ENCODE measurements at regions not wholly inside any gene's neighbourhood (a gene's known extent, or its start where the extent isn't known, plus 50 kb on each side); places are given as distances from the start of the nearest gene placed in this dataset.
A peak's percentile ranks its signal among the peaks of the same experiment; 100 is the strongest.

- Histone ChIP-seq H4K8ac (ENCODE audit: low read depth, low read length) (no peak overlapping the region), H3K27me3 (ENCODE audit: insufficient read depth, low read length, poor library complexity) (peaks cover 2% of the 10 kb centered on the region), H2BK15ac (replicated peaks; ENCODE audit: low read depth) (no peak overlapping the region), H3K79me2 (ENCODE audit: control insufficient read depth, insufficient read depth, low read length) (no peaks in the 10 kb centered on the region), H3K27ac (ENCODE audit: low read depth, low read length) (no peak overlapping the region), H2BK120ac (ENCODE audit: low read depth, low read length) (no peak overlapping the region), H3K23ac (ENCODE audit: low read length) (no peak overlapping the region), H3K18ac (ENCODE audit: low read length) (no peak overlapping the region), H3K4me1 (ENCODE audit: control insufficient read depth, low read depth, low read length) (no peaks in the 10 kb centered on the region), H3K36me3 (ENCODE audit: control insufficient read depth, insufficient read depth, low read length) (no peaks in the 10 kb centered on the region), H2BK5ac (ENCODE audit: low read length) (no peak overlapping the region), H3K79me1 (ENCODE audit: low read length) (no peaks in the 10 kb centered on the region), H3K56ac (ENCODE audit: low read length) (no peak overlapping the region), H3K4me3 (ENCODE audit: low read length) (no peak overlapping the region), H2AK5ac (ENCODE audit: low read length) (no peak overlapping the region), H3K9ac (ENCODE audit: low read length) (no peak overlapping the region), H4K5ac (ENCODE audit: low read length) (no peak overlapping the region), H3K4me2 (ENCODE audit: low read length) (no peak overlapping the region), H3K4ac (ENCODE audit: low read depth, low read length) (no peak overlapping the region)
- no peak for DNase-seq
- no CpG with 5 or more reads among the region's 1 CpG for WGBS (ENCODE audit: extremely low coverage, insufficient coverage, low lambda C conversion rate)
These were observed 478.0 kb upstream of the ACTBL2 start for GRCh38 chr5:57960569-57960968.

GRCh38 chr5:57956636-57957035 is 474.0 kb upstream of the ACTBL2 start:
- no peak for DNase-seq
- no peak overlapping the region for H3K4me2 ChIP-seq (ENCODE audit: low read length)
- H3K56ac ChIP-seq (ENCODE audit: low read length): no peak overlapping the region
- no peak overlapping the region for H3K23ac ChIP-seq (ENCODE audit: low read length)
- H3K27me3 ChIP-seq (ENCODE audit: insufficient read depth, low read length, poor library complexity): peaks cover 2% of the 10 kb centered on the region
- no peaks in the 10 kb centered on the region for H3K36me3 ChIP-seq (ENCODE audit: control insufficient read depth, insufficient read depth, low read length)
- no peak overlapping the region for H3K4ac ChIP-seq (ENCODE audit: low read depth, low read length)
- no peak overlapping the region for H3K4me3 ChIP-seq (ENCODE audit: low read length)
- H2BK120ac ChIP-seq (ENCODE audit: low read depth, low read length): no peak overlapping the region
- H3K79me1 ChIP-seq (ENCODE audit: low read length): no peaks in the 10 kb centered on the region
- no peak overlapping the region for H2BK5ac ChIP-seq (ENCODE audit: low read length)
- H2BK15ac ChIP-seq (replicated peaks; ENCODE audit: low read depth): no peak overlapping the region
- H2AK5ac ChIP-seq (ENCODE audit: low read length): no peak overlapping the region
- H3K9ac ChIP-seq (ENCODE audit: low read length): no peak overlapping the region
- H3K4me1 ChIP-seq (ENCODE audit: control insufficient read depth, low read depth, low read length): no peaks in the 10 kb centered on the region
- no peaks in the 10 kb centered on the region for H3K79me2 ChIP-seq (ENCODE audit: control insufficient read depth, insufficient read depth, low read length)
- no peak overlapping the region for H3K18ac ChIP-seq (ENCODE audit: low read length)
- H4K5ac ChIP-seq (ENCODE audit: low read length): no peak overlapping the region
- no peak overlapping the region for H4K8ac ChIP-seq (ENCODE audit: low read depth, low read length)
- WGBS (ENCODE audit: extremely low coverage, insufficient coverage, low lambda C conversion rate): no CpG with 5 or more reads among the region's 3 CpGs
- H3K27ac ChIP-seq (ENCODE audit: low read depth, low read length): no peak overlapping the region

- Histone ChIP-seq H2BK120ac (ENCODE audit: low read depth, low read length) (no peak overlapping the region), H3K4me2 (ENCODE audit: low read length) (no peak overlapping the region), H2BK5ac (ENCODE audit: low read length) (no peak overlapping the region), H3K56ac (ENCODE audit: low read length) (no peak overlapping the region), H3K36me3 (ENCODE audit: control insufficient read depth, insufficient read depth, low read length) (no peaks in the 10 kb centered on the region), H3K4me3 (ENCODE audit: low read length) (no peak overlapping the region), H3K18ac (ENCODE audit: low read length) (no peak overlapping the region), H3K23ac (ENCODE audit: low read length) (no peak overlapping the region), H3K4me1 (ENCODE audit: control insufficient read depth, low read depth, low read length) (no peaks in the 10 kb centered on the region), H3K79me2 (ENCODE audit: control insufficient read depth, insufficient read depth, low read length) (no peaks in the 10 kb centered on the region), H3K4ac (ENCODE audit: low read depth, low read length) (no peak overlapping the region), H3K27ac (ENCODE audit: low read depth, low read length) (no peak overlapping the region), H4K5ac (ENCODE audit: low read length) (no peak overlapping the region), H3K27me3 (ENCODE audit: insufficient read depth, low read length, poor library complexity) (peaks cover 2% of the 10 kb centered on the region), H3K9ac (ENCODE audit: low read length) (no peak overlapping the region), H3K79me1 (ENCODE audit: low read length) (no peaks in the 10 kb centered on the region), H2BK15ac (replicated peaks; ENCODE audit: low read depth) (no peak overlapping the region), H2AK5ac (ENCODE audit: low read length) (no peak overlapping the region), H4K8ac (ENCODE audit: low read depth, low read length) (no peak overlapping the region)
- no peak for DNase-seq
- no CpG with 5 or more reads among the region's 1 CpG for WGBS (ENCODE audit: extremely low coverage, insufficient coverage, low lambda C conversion rate)
These were observed 472.9 kb upstream of the ACTBL2 start for GRCh38 chr5:57955511-57955910.

DNA sequence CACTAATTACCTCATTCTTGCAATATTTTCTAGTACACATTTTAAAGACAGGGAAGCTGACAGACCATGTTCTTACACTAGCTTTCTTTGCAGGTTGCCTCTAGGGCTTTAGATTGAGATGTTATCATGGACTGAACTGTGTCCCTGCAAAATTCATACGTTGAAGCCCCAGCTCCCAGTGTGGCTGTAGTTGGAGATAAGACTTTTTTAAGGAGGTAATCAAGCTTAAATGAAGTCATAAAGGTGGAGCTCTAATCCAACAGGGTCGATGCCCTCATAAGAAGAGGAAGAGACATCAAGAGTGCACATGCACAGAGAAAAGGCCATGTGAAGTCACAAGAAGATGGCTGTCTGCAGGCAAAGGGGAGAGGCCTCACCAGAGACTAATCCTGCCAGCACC is 471.2 kb upstream of the ACTBL2 start:
- no peak for DNase-seq
- H3K4ac ChIP-seq (ENCODE audit: low read depth, low read length): no peak overlapping the region
- no peak overlapping the region for H3K23ac ChIP-seq (ENCODE audit: low read length)

DNA sequence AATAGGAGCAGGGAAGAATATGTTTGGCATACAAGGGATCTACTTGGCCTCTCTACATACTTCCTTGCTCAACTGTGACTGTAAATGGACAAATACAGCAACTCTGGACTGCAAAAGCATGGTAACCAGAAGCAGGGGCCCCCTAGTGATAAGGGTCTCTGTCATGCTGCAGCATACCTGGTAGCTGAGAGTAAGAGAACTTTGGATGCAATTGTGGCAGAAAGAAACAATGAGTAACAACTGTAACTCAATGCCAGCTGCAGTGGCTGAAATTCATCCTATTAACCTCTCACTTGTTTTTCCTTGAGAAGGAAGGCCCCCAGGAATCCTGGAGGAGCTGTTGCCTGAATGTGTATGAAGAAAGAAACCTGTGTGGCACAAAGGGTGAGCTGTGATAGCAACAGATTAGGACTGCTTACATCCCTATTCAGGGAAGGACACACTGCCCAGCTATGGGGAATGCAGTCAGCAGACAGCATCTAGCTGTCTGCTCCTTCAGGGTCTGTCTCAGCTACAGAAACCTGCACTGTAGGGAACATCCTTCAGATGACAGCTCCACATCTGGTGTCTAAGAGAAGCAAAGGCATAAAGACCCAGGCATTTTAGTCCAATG is 468.1 kb upstream of the ACTBL2 start:
- H2AK5ac ChIP-seq (ENCODE audit: low read length): no peak overlapping the region
- H3K27ac ChIP-seq (ENCODE audit: low read depth, low read length): no peak overlapping the region
- no peak overlapping the region for H2BK120ac ChIP-seq (ENCODE audit: low read depth, low read length)
- no peaks in the 10 kb centered on the region for H3K79me1 ChIP-seq (ENCODE audit: low read length)
- no peak overlapping the region for H4K8ac ChIP-seq (ENCODE audit: low read depth, low read length)
- peak; percentile 6 for DNase-seq
- no peak overlapping the region for H3K56ac ChIP-seq (ENCODE audit: low read length)
- H2BK15ac ChIP-seq (replicated peaks; ENCODE audit: low read depth): no peak overlapping the region
- H3K23ac ChIP-seq (ENCODE audit: low read length): no peak overlapping the region
- no peaks in the 10 kb centered on the region for H3K4me1 ChIP-seq (ENCODE audit: control insufficient read depth, low read depth, low read length)
- H3K79me2 ChIP-seq (ENCODE audit: control insufficient read depth, insufficient read depth, low read length): no peaks in the 10 kb centered on the region
- H3K9ac ChIP-seq (ENCODE audit: low read length): no peak overlapping the region
- H2BK5ac ChIP-seq (ENCODE audit: low read length): no peak overlapping the region
- H3K4me3 ChIP-seq (ENCODE audit: low read length): no peak overlapping the region
- no peaks in the 10 kb centered on the region for H3K27me3 ChIP-seq (ENCODE audit: insufficient read depth, low read length, poor library complexity)
- no peak overlapping the region for H3K18ac ChIP-seq (ENCODE audit: low read length)
- no peak overlapping the region for H4K5ac ChIP-seq (ENCODE audit: low read length)
- no peaks in the 10 kb centered on the region for H3K36me3 ChIP-seq (ENCODE audit: control insufficient read depth, insufficient read depth, low read length)
- H3K4me2 ChIP-seq (ENCODE audit: low read length): no peak overlapping the region
- H3K4ac ChIP-seq (ENCODE audit: low read depth, low read length): no peak overlapping the region

More for the DNA sequence above, 471.2 kb upstream of the ACTBL2 start:
- no peak overlapping the region for H3K4me2 ChIP-seq (ENCODE audit: low read length)
- no peak overlapping the region for H3K18ac ChIP-seq (ENCODE audit: low read length)
- H3K27ac ChIP-seq (ENCODE audit: low read depth, low read length): no peak overlapping the region
- no CpG with 5 or more reads among the region's 2 CpGs for WGBS (ENCODE audit: extremely low coverage, insufficient coverage, low lambda C conversion rate)
- no peak overlapping the region for H2BK15ac ChIP-seq (replicated peaks; ENCODE audit: low read depth)
- no peak overlapping the region for H2BK5ac ChIP-seq (ENCODE audit: low read length)
- no peaks in the 10 kb centered on the region for H3K4me1 ChIP-seq (ENCODE audit: control insufficient read depth, low read depth, low read length)
- no peak overlapping the region for H4K5ac ChIP-seq (ENCODE audit: low read length)
- H3K4me3 ChIP-seq (ENCODE audit: low read length): no peak overlapping the region
- H3K27me3 ChIP-seq (ENCODE audit: insufficient read depth, low read length, poor library complexity): peaks cover 2% of the 10 kb centered on the region
- H2AK5ac ChIP-seq (ENCODE audit: low read length): no peak overlapping the region
- H4K8ac ChIP-seq (ENCODE audit: low read depth, low read length): no peak overlapping the region
- no peak overlapping the region for H3K56ac ChIP-seq (ENCODE audit: low read length)
- no peak overlapping the region for H3K9ac ChIP-seq (ENCODE audit: low read length)
- H3K79me2 ChIP-seq (ENCODE audit: control insufficient read depth, insufficient read depth, low read length): no peaks in the 10 kb centered on the region
- no peaks in the 10 kb centered on the region for H3K36me3 ChIP-seq (ENCODE audit: control insufficient read depth, insufficient read depth, low read length)
- H3K79me1 ChIP-seq (ENCODE audit: low read length): no peaks in the 10 kb centered on the region
- no peak overlapping the region for H2BK120ac ChIP-seq (ENCODE audit: low read depth, low read length)

- no peak overlapping the region for H3K27ac ChIP-seq (ENCODE audit: low read depth, low read length)
- no peak overlapping the region for H3K4ac ChIP-seq (ENCODE audit: low read depth, low read length)
- H3K9ac ChIP-seq (ENCODE audit: low read length): no peak overlapping the region
- no peaks in the 10 kb centered on the region for H3K4me1 ChIP-seq (ENCODE audit: control insufficient read depth, low read depth, low read length)
- no peaks in the 10 kb centered on the region for H3K79me2 ChIP-seq (ENCODE audit: control insufficient read depth, insufficient read depth, low read length)
- H3K4me3 ChIP-seq (ENCODE audit: low read length): no peak overlapping the region
- no peak overlapping the region for H2BK120ac ChIP-seq (ENCODE audit: low read depth, low read length)
- no CpG with 5 or more reads among the region's 1 CpG for WGBS (ENCODE audit: extremely low coverage, insufficient coverage, low lambda C conversion rate)
- no peaks in the 10 kb centered on the region for H3K36me3 ChIP-seq (ENCODE audit: control insufficient read depth, insufficient read depth, low read length)
- no peaks in the 10 kb centered on the region for H3K79me1 ChIP-seq (ENCODE audit: low read length)
- H3K56ac ChIP-seq (ENCODE audit: low read length): no peak overlapping the region
- H2BK15ac ChIP-seq (replicated peaks; ENCODE audit: low read depth): no peak overlapping the region
- no peak overlapping the region for H4K5ac ChIP-seq (ENCODE audit: low read length)
- H4K8ac ChIP-seq (ENCODE audit: low read depth, low read length): no peak overlapping the region
- H3K4me2 ChIP-seq (ENCODE audit: low read length): no peak overlapping the region
- H3K23ac ChIP-seq (ENCODE audit: low read length): no peak overlapping the region
- H3K27me3 ChIP-seq (ENCODE audit: insufficient read depth, low read length, poor library complexity): no peaks in the 10 kb centered on the region
- no peak overlapping the region for H3K18ac ChIP-seq (ENCODE audit: low read length)
- no peak for DNase-seq
- no peak overlapping the region for H2AK5ac ChIP-seq (ENCODE audit: low read length)
- no peak overlapping the region for H2BK5ac ChIP-seq (ENCODE audit: low read length)
These were observed 465.5 kb upstream of the ACTBL2 start for GRCh38 chr5:57948091-57948490.
